ENCODE measurements at regions not wholly inside any gene's neighbourhood (a gene's known extent, or its start where the extent isn't known, plus 50 kb on each side); places are given as distances from the start of the nearest gene placed in this dataset.
A peak's percentile ranks its signal among the peaks of the same experiment; 100 is the strongest.
"Not testable (repeated sequence)": the region's sequence is repeated elsewhere in the genome, so short reads cannot be mapped to it uniquely, and the experiment has no call there.

GRCh38 chr4:151854731-151855130 is 93.9 kb upstream of the GATB start:
- Mint-ChIP-seq H3K27me3 (peaks cover 19% of the 10 kb centered on the region), H3K27ac (no peak overlapping the region), H3K4me1 (peaks cover 6% of the 10 kb centered on the region), H3K36me3 (ENCODE audit: low read depth) (peaks cover 2% of the 10 kb centered on the region), H3K4me3 (no peak overlapping the region)
- H3K9me3 ChIP-seq (ENCODE audit: control insufficient read depth, low read length, poor library complexity, severe bottlenecking): no peaks in the 10 kb centered on the region
- ATAC-seq (no peak), DNase-seq (no peak)

DNA sequence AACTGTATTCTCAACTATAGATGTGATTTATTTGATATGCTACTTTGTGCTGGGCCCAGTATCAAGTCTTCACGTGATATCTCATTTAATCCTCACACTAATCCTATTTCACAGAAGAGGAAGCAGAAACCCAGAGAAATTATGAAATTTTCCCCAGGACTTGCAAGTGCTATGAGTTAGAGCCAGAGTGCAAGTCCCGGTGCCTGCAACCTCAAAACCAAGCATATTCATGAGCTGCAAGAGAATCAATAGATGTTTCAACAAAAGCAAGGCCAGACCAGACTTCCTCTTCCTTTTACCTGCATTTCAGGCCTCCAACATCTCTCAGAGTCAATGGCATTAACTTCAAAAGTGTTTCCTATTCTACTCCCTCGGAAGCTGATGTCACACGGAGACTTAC is 92.2 kb upstream of the GATB start:
- peaks cover 6% of the 10 kb centered on the region for H3K4me1 Mint-ChIP-seq
- H3K27ac Mint-ChIP-seq: no peak overlapping the region
- H3K36me3 Mint-ChIP-seq (ENCODE audit: low read depth): peaks cover 2% of the 10 kb centered on the region
- ATAC-seq (no peak), DNase-seq (no peak)
- H3K9me3 ChIP-seq (ENCODE audit: control insufficient read depth, low read length, poor library complexity, severe bottlenecking): no peaks in the 10 kb centered on the region
- H3K4me3 Mint-ChIP-seq: no peak overlapping the region
- H3K27me3 Mint-ChIP-seq: peaks cover 13% of the 10 kb centered on the region

- Mint-ChIP-seq H3K27me3 (peaks cover 6% of the 10 kb centered on the region), H3K4me1 (no peaks in the 10 kb centered on the region), H3K27ac (no peak overlapping the region), H3K4me3 (no peak overlapping the region), H3K36me3 (ENCODE audit: low read depth) (peaks cover 2% of the 10 kb centered on the region)
- H3K9me3 ChIP-seq (ENCODE audit: control insufficient read depth, low read length, poor library complexity, severe bottlenecking): no peaks in the 10 kb centered on the region
- ATAC-seq (no peak), DNase-seq (no peak)
Observed at GRCh38 chr4:151852202-151852601, 91.4 kb upstream of the GATB start.

GRCh38 chr4:151851354-151851753 is 90.5 kb upstream of the GATB start:
- H3K9me3 ChIP-seq (ENCODE audit: control insufficient read depth, low read length, poor library complexity, severe bottlenecking): no peaks in the 10 kb centered on the region
- peaks cover 2% of the 10 kb centered on the region for H3K36me3 Mint-ChIP-seq (ENCODE audit: low read depth)
- DNase-seq (no peak), ATAC-seq (no peak)
- no peak overlapping the region for H3K4me3 Mint-ChIP-seq
- peaks cover 8% of the 10 kb centered on the region for H3K27me3 Mint-ChIP-seq
- H3K27ac Mint-ChIP-seq: no peak overlapping the region
- H3K4me1 Mint-ChIP-seq: no peaks in the 10 kb centered on the region

DNA sequence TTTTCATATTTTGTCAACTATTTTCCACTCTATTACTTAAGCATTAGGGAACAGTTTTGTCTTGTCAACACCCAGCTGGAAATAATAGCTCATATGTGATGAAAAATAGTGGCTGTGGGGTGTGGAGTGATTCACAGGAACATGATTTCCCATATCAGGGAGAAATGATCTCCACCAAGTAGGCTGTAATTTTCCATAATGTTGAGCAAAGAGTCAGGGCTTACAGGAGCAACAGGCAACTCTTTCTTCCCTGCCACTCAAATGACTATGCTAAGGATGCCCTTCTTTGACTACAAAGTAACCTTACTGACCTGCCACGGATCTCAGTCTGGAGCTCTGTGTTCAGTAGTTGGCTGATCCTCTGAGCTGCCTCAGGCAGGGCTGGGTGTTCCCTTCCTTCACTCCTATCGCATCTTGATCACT is 90.0 kb upstream of the GATB start:
- DNase-seq (no peak), ATAC-seq (no peak)
- H3K9me3 ChIP-seq (ENCODE audit: control insufficient read depth, low read length, poor library complexity, severe bottlenecking): no peaks in the 10 kb centered on the region
- peaks cover 2% of the 10 kb centered on the region for H3K36me3 Mint-ChIP-seq (ENCODE audit: low read depth)
- no peaks in the 10 kb centered on the region for H3K4me1 Mint-ChIP-seq
- no peak overlapping the region for H3K4me3 Mint-ChIP-seq
- peaks cover 13% of the 10 kb centered on the region for H3K27me3 Mint-ChIP-seq
- no peak overlapping the region for H3K27ac Mint-ChIP-seq

- not testable (repeated sequence) for DNase-seq; ATAC-seq; H3K27ac Mint-ChIP-seq; H3K4me1 Mint-ChIP-seq; H3K36me3 Mint-ChIP-seq (ENCODE audit: low read depth); H3K9me3 ChIP-seq (ENCODE audit: control insufficient read depth, low read length, poor library complexity, severe bottlenecking); H3K4me3 Mint-ChIP-seq
- H3K27me3 Mint-ChIP-seq: peaks cover 16% of the 10 kb centered on the region
Observed at GRCh38 chr4:151845551-151845950, 84.7 kb upstream of the GATB start.

DNA sequence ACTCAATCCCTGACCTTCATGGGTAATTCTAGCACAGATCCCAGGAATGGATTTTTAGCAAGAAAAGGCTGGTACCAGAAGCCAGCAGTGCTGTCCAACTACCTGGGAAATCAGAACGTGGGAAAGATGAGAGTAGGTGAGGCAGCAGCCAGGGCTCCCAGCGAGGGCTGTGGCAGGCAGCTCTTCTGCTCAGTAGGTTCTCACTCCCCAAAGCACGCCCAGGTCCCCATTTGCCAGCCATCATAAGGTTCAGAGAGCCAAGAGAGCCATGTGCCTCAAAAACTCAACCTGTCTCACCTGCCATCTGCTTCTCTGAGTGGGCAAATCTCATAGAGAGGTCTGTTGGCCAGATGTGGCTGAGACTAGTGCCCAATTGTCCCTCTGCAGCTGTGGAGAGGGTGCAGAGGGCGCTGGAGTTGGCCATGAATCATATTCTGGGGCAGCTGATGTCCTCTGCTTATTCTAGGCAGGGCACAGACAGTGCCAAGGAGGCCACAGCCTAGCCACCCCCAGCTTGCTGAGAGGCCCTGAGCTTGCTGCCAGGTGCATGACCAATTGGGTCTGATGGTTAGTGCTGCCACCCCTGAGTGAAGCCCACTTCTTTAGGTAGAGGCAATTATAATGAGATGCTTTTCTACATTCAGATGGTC is 81.7 kb upstream of the GATB start:
- H3K36me3 Mint-ChIP-seq (ENCODE audit: low read depth): no peaks in the 10 kb centered on the region
- ATAC-seq (no peak), DNase-seq (no peak)
- H3K27me3 Mint-ChIP-seq: peaks cover 21% of the 10 kb centered on the region
- H3K4me1 Mint-ChIP-seq: no peaks in the 10 kb centered on the region
- H3K4me3 Mint-ChIP-seq: no peak overlapping the region
- H3K27ac Mint-ChIP-seq: no peak overlapping the region
- H3K9me3 ChIP-seq (ENCODE audit: control insufficient read depth, low read length, poor library complexity, severe bottlenecking): no peaks in the 10 kb centered on the region

- DNase-seq (no peak), ATAC-seq (no peak)
- Mint-ChIP-seq H3K4me3 (no peak overlapping the region), H3K27ac (no peak overlapping the region), H3K36me3 (ENCODE audit: low read depth) (no peaks in the 10 kb centered on the region), H3K27me3 (peaks cover 17% of the 10 kb centered on the region), H3K4me1 (no peaks in the 10 kb centered on the region)
- H3K9me3 ChIP-seq (ENCODE audit: control insufficient read depth, low read length, poor library complexity, severe bottlenecking): no peaks in the 10 kb centered on the region
Observed at GRCh38 chr4:151841107-151841506, 80.3 kb upstream of the GATB start.

- Mint-ChIP-seq H3K36me3 (ENCODE audit: low read depth) (no peaks in the 10 kb centered on the region), H3K27ac (no peak overlapping the region), H3K4me1 (no peaks in the 10 kb centered on the region), H3K4me3 (no peak overlapping the region), H3K27me3 (peaks cover 9% of the 10 kb centered on the region)
- ATAC-seq: no peak
- no peaks in the 10 kb centered on the region for H3K9me3 ChIP-seq (ENCODE audit: control insufficient read depth, low read length, poor library complexity, severe bottlenecking)
- DNase-seq: no peak
Observed at GRCh38 chr4:151835467-151835866, 74.7 kb upstream of the GATB start.

- Mint-ChIP-seq H3K4me3 (no peak overlapping the region), H3K27ac (no peak overlapping the region), H3K36me3 (ENCODE audit: low read depth) (no peaks in the 10 kb centered on the region), H3K27me3 (peaks cover 5% of the 10 kb centered on the region), H3K4me1 (no peaks in the 10 kb centered on the region)
- H3K9me3 ChIP-seq (ENCODE audit: control insufficient read depth, low read length, poor library complexity, severe bottlenecking): no peaks in the 10 kb centered on the region
- no peak for DNase-seq
- no peak for ATAC-seq
Observed at GRCh38 chr4:151833174-151833573, 72.4 kb upstream of the GATB start.

DNA sequence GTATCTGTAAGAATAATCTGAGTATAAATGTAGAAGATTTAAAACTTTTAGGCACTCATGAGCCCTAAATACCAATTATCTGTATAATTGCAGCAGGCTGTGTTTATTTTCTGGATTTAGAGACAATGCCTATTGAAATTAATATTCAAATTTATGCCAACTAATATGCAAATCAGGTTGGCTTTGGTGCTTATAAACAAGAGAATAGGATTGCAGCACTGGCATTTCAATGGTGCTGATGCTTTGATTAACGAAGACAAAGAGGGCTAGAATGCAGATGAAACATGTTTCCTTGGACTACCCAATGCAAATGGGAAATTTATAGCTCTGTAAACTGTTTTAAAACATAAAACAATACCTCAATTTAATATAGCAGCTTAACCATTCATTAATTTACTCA is 70.7 kb upstream of the GATB start:
- H3K4me1 Mint-ChIP-seq: no peaks in the 10 kb centered on the region
- peaks cover 5% of the 10 kb centered on the region for H3K27me3 Mint-ChIP-seq
- no peaks in the 10 kb centered on the region for H3K9me3 ChIP-seq (ENCODE audit: control insufficient read depth, low read length, poor library complexity, severe bottlenecking)
- DNase-seq (no peak), ATAC-seq (no peak)
- H3K4me3 Mint-ChIP-seq: no peak overlapping the region
- H3K27ac Mint-ChIP-seq: peak overlapping the region; percentile 39
- H3K36me3 Mint-ChIP-seq (ENCODE audit: low read depth): no peaks in the 10 kb centered on the region

DNA sequence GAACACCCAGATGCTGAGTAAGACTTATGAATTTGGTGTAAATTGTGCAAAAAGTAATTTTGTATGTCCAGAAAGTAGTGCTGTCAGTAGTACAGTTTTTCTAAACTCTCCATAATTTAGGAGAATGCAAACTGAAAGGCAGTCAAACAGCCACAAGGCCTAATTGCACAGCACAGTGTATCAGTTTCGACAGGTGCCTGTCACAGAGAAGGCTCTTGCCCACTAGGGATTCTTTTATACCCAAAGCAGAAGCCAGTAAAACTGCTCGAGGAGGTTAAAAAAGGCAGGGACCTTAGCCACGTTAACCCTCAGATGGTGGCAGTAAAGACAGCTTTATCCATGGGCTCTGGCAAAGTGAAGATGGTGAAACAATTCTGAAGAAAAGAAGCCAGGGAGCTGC is 69.4 kb upstream of the GATB start:
- no peak overlapping the region for H3K4me3 Mint-ChIP-seq
- H3K27ac Mint-ChIP-seq: no peak overlapping the region
- no peaks in the 10 kb centered on the region for H3K9me3 ChIP-seq (ENCODE audit: control insufficient read depth, low read length, poor library complexity, severe bottlenecking)
- ATAC-seq: no peak
- no peaks in the 10 kb centered on the region for H3K4me1 Mint-ChIP-seq
- H3K27me3 Mint-ChIP-seq: peaks cover 5% of the 10 kb centered on the region
- no peak for DNase-seq
- H3K36me3 Mint-ChIP-seq (ENCODE audit: low read depth): no peaks in the 10 kb centered on the region

- no peak overlapping the region for H3K27ac Mint-ChIP-seq
- DNase-seq (no peak), ATAC-seq (no peak)
- H3K4me1 Mint-ChIP-seq: no peaks in the 10 kb centered on the region
- H3K4me3 Mint-ChIP-seq: no peak overlapping the region
- no peaks in the 10 kb centered on the region for H3K9me3 ChIP-seq (ENCODE audit: control insufficient read depth, low read length, poor library complexity, severe bottlenecking)
- peaks cover 5% of the 10 kb centered on the region for H3K27me3 Mint-ChIP-seq
- H3K36me3 Mint-ChIP-seq (ENCODE audit: low read depth): no peaks in the 10 kb centered on the region
Observed at GRCh38 chr4:151829309-151829708, 68.5 kb upstream of the GATB start.

DNA sequence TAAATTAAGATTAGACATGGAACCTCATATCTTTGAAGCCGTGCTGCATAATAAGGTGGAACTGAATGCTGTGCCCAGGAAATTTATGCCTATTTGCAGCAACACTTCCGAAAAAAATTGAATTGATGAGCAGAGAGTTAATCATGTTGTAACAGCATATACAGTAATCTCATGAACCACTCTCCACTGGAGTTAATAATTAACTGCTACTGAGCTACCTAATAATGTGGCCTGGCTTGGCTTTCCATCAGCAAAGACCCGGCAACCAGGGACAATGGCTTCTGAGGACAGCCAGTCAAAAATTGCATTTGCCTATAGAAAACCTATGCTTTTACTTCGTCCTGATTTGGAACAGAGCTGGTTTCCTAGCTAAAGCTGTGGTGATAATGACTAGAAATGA is 63.8 kb upstream of the GATB start:
- DNase-seq: no peak
- H3K36me3 Mint-ChIP-seq (ENCODE audit: low read depth): peaks cover 2% of the 10 kb centered on the region
- no peak overlapping the region for H3K27ac Mint-ChIP-seq
- no peaks in the 10 kb centered on the region for H3K4me1 Mint-ChIP-seq
- H3K27me3 Mint-ChIP-seq: peaks cover 7% of the 10 kb centered on the region
- no peaks in the 10 kb centered on the region for H3K9me3 ChIP-seq (ENCODE audit: control insufficient read depth, low read length, poor library complexity, severe bottlenecking)
- ATAC-seq: no peak
- H3K4me3 Mint-ChIP-seq: no peak overlapping the region

All from T-helper 17 cell (primary cell).